ENCODE measurements at regions not wholly inside any gene's neighbourhood (a gene's known extent, or its start where the extent isn't known, plus 50 kb on each side); places are given as distances from the start of the nearest gene placed in this dataset.

DNA sequence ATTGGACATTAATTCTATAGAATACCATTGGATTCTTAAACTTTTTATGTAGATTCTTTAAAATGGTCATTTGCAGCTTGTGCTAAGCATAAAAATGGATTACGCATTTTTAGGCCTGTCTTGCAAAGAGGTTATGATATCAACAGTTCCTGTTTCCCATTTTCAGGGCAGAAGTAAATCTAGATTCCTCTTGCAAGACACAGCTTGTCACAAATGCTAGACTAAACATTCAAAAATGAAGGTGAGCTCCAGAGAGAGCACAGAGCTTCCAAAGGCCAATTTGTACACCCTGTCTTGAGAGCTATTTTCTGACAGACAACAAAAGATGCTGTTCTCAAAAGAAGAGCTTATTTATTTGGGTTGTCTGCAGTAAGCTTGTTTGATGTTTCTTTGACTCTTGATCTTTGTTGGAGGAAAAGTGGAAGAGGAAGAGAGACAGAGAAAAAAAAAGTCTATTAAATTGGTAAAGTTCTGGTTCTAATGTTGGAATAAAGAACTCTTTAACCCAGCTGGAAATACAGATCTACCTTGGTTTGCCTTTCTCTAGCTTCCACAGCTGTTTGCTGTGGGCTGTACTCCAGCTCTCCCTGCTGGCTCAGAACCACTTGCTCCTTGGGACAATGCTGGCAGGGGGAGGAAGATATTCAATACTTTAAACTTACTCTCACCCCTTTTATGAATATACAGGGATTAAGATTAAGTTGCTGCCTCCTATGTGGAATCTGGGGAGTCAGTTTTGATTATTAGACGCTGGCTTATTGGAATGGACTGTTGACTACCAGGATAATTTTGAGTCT lies 651.8 kb downstream of the CDH11 start:
- H3K4me3 ChIP-seq (ENCODE audit: low read depth, low read length), result no peak overlapping the region
- TF ChIP-seq, protein P1, sequence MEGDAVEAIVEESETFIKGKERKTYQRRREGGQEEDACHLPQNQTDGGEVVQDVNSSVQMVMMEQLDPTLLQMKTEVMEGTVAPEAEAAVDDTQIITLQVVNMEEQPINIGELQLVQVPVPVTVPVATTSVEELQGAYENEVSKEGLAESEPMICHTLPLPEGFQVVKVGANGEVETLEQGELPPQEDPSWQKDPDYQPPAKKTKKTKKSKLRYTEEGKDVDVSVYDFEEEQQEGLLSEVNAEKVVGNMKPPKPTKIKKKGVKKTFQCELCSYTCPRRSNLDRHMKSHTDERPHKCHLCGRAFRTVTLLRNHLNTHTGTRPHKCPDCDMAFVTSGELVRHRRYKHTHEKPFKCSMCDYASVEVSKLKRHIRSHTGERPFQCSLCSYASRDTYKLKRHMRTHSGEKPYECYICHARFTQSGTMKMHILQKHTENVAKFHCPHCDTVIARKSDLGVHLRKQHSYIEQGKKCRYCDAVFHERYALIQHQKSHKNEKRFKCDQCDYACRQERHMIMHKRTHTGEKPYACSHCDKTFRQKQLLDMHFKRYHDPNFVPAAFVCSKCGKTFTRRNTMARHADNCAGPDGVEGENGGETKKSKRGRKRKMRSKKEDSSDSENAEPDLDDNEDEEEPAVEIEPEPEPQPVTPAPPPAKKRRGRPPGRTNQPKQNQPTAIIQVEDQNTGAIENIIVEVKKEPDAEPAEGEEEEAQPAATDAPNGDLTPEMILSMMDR (IDR thresholded peaks at IDR 0.05; ENCODE audit: borderline replicate concordance, insufficient read depth, low read depth, low read length), result no peak

DNA sequence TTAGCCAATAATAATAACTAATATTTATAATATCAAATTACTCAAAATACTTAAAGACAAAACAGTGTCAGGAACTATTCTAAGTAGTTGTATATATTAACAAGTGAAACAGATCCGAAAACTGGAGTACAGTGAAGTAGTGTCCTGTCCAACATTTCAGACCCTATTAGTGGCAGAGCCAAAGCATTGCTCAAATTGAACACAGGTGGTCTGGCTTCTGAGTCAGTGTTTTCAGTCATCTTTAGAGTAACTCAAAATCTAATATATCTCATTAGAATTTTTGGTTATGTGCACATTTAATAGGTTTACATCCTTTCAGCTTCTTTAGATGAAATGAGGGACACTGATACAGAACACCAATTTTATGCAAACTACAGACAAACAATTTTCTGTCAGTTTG lies 652.5 kb downstream of the CDH11 start:
- TF ChIP-seq, protein P1 (IDR thresholded peaks at IDR 0.05; ENCODE audit: borderline replicate concordance, insufficient read depth, low read depth, low read length), result no peak
- H3K4me3 ChIP-seq (ENCODE audit: low read depth, low read length), result no peak overlapping the region

DNA sequence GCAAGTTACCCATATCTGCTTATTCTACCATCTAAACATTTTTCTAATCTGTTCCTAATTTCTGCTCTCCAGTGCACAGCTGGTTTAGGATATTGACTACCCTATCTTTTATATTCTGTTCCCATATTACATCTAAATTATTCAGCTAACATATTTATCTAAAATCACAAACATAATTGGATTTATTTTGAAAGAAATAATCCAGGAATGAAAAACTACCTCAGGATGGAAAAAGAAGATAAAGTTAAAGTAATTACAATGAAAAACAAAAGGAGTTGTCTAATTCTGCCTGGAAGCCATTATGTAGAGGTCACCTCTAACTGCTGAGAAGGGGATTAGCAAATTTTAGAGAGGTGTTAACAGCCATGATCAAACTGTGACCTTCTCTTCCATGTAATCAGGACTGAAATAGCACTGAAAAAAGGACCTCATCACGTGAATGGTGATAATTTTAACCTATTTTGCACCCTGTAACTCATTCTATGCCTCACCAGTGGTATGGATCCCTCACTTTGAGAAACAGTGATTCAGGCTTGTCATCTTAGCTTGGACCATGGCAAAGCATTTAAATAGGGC lies 653.3 kb downstream of the CDH11 start:
- TF ChIP-seq, protein P1 (IDR thresholded peaks at IDR 0.05; ENCODE audit: borderline replicate concordance, insufficient read depth, low read depth, low read length), result no peak
- H3K4me3 ChIP-seq (ENCODE audit: low read depth, low read length), result no peak overlapping the region

DNA sequence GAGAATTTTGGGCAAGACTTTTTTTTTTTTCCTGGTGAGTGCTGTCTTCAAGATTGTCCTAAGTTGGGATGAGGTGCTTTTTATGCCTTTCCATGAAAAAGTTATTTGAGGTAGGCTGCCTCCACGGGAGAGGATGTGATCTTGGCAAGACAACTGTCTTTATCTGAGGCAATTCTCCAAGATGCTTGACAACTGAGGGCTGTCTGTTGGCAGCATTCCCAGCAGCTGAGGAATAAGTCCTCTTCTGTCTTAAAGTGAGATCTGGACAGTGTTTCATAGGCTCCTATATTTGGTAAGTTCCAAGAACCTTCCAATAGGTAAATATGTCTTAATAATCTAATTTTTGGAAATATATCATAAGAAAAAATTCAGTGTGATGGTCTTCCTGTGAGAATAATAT lies 662.0 kb downstream of the CDH11 start:
- no peak overlapping the region for H3K4me3 ChIP-seq (ENCODE audit: low read depth, low read length)
- TF ChIP-seq, protein P1 (IDR thresholded peaks at IDR 0.05; ENCODE audit: borderline replicate concordance, insufficient read depth, low read depth, low read length), result no peak

DNA sequence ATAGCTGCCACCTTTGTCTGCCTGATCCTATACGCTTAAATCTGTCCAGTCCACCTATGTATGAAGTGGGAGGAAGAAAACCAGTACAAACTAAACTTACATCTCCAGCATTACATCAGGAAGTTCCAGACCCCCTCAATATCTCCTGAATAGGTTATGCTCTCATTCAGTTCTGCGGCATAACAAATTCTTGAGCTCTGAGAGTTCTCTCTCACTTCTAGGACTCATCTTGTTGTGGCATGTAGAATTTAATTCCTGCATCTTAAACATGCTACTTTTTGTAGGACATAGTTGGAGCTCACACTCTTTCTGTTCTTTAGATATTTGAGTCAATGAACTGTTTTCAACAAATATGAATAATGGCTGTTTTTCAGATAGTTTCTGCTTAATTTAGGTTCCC lies 662.5 kb downstream of the CDH11 start:
- H3K4me3 ChIP-seq (ENCODE audit: low read depth, low read length), result no peak overlapping the region
- TF ChIP-seq, protein P1 (IDR thresholded peaks at IDR 0.05; ENCODE audit: borderline replicate concordance, insufficient read depth, low read depth, low read length), result no peak

DNA sequence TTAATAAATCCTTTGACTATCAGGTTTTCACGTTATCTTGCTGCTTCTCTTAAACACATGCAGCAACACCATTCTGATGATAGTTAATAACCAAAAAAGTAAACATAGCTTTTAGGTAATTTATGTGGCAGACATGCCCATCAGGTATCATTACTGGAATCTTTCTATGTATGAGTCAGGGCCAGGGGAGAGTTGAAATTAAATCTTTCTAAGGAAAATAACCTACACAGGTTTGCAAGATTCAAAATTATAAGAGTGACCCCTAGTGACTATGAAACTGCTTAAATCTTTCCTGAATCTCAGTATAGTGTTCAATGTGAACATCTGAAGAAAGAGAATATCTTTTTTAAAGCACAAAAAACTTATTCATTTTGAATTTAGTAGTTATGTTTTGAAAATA lies 666.6 kb downstream of the CDH11 start:
- TF ChIP-seq, protein P1 (IDR thresholded peaks at IDR 0.05; ENCODE audit: borderline replicate concordance, insufficient read depth, low read depth, low read length), result no peak
- no peak overlapping the region for H3K4me3 ChIP-seq (ENCODE audit: low read depth, low read length)

DNA sequence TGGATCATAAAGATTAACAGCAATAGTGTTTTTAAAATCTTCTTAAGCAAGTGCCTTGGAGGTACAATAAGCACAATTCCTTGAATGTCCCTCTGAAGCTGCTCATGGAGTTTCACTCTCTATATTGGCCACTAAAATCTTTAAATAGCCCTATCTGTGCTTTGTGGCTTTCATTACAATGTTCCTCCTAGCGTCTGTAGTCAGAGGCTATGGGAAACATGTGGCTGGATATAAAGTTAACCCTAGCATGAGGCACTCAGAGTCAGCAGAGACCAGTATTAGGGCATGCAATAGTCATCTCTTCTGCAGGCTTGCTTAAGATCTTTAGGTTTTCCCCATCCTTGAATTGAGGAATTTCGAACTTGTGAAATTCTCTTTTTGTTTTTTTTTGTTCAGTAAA lies 668.2 kb downstream of the CDH11 start:
- TF ChIP-seq, protein P1 (IDR thresholded peaks at IDR 0.05; ENCODE audit: borderline replicate concordance, insufficient read depth, low read depth, low read length), result no peak
- no peak overlapping the region for H3K4me3 ChIP-seq (ENCODE audit: low read depth, low read length)

Measured in GM12875 (cell line).